Lung (tissue), 11 donors: ENCODE measurements at regions not wholly inside any gene's neighbourhood (a gene's known extent, or its start where the extent isn't known, plus 50 kb on each side); places are given as distances from the start of the nearest gene placed in this dataset.

ENCODE experiments used
- ATAC-seq: fragments of 200-7000 bp; cut with Tn5 transposase; one replicate; pipeline ENCODE4 v1.9.1; 2020; ENCODE audit warnings: moderate number of reproducible peaks; ENCODE audit not compliant: insufficient read depth, low FRiP score
- DNase-seq, 3 donors: peaks; one replicate each; pipeline ENCODE4 v3.0.0-alpha.2; 2013 to 2017
- H3K27ac ChIP-seq, 2 donors: one replicate each; pipeline ENCODE4 v1.5.1; 2013; ENCODE audit warnings: mild to moderate bottlenecking in 2 of 2, moderate library complexity in 2 of 2, control low read depth in 1 of 2, inconsistent platforms in 1 of 2, low read depth in 1 of 2, low read length in 1 of 2
- H3K27me3 ChIP-seq, 3 donors: one replicate each; pipeline ENCODE4 v1.5.1; 2013; ENCODE audit warnings: low read length in 2 of 3; ENCODE audit not compliant: control insufficient read depth in 3 of 3, insufficient read depth in 3 of 3
- H3K36me3 ChIP-seq, 4 donors: one replicate each; pipeline ENCODE4 v1.5.1; 2013; ENCODE audit warnings: low read length in 4 of 4, mild to moderate bottlenecking in 1 of 4, moderate library complexity in 1 of 4; ENCODE audit not compliant: control insufficient read depth in 4 of 4, insufficient read depth in 4 of 4
- H3K4me1 ChIP-seq, 5 donors: one replicate each; pipeline ENCODE4 v1.5.1; 2013; ENCODE audit warnings: low read length in 5 of 5, mild to moderate bottlenecking in 2 of 5, moderate library complexity in 1 of 5; ENCODE audit not compliant: control insufficient read depth in 5 of 5, insufficient read depth in 5 of 5
- H3K4me3 ChIP-seq: one replicate; pipeline ENCODE4 v1.5.1; 2013; ENCODE audit warnings: mild to moderate bottlenecking, control low read depth, moderate library complexity
- H3K9ac ChIP-seq, 2 donors: one replicate each; pipeline ENCODE4 v1.5.1; 2013; ENCODE audit warnings: low read length in 2 of 2, control low read depth in 1 of 2; ENCODE audit not compliant: insufficient read depth in 1 of 2
- H3K9me3 ChIP-seq, 4 donors: one replicate each; pipeline ENCODE4 v1.5.1; 2013; ENCODE audit warnings: low read length in 3 of 4, mild to moderate bottlenecking in 1 of 4, moderate library complexity in 1 of 4; ENCODE audit not compliant: control insufficient read depth in 4 of 4, insufficient read depth in 3 of 4
- CTCF ChIP-seq: IDR thresholded peaks from 2 replicates; pipeline ENCODE4 v1.5.1; 2012; ENCODE audit warnings: mild to moderate bottlenecking; ENCODE audit errors: control extremely low read depth, extremely low read depth
- WGBS, 2 donors: extraction: QIAGEN DNeasy Blood & Tissue Kit; methylation state at CpG; one replicate each; pipeline ENCODE4 v1.1.7; 2013; 5-methylcytosine and 5-hydroxymethylcytosine counted together
- donor health status: control.
- donor health status: control.
- donor health status: Bipolar disorder and iron deficiency.
- donor health status: healthy.
- donor health status: DM: yes; HTN: yes; CAD: no.

GRCh38 chr13:106151056-106151699 is 384.3 kb downstream of the EFNB2 start:
- peak; percentile 37 for ATAC-seq

GRCh38 chr13:106145997-106146864 is 389.2 kb downstream of the EFNB2 start:
- Histone ChIP-seq H3K4me1 (peaks cover 0 to 14% (median 5%) of the 10 kb centered on the region in 5 donors), H3K27me3 (no peaks in the 10 kb centered on the region), H3K9ac (no peak overlapping the region), H3K36me3 (no peaks in the 10 kb centered on the region), H3K4me3 (no peak overlapping the region), H3K27ac (no peak overlapping the region), H3K9me3 (no peaks in the 10 kb centered on the region)
- DNase-seq (no peak), ATAC-seq (peak; percentile 39)
- TF ChIP-seq CTCF = no peak
- 76 to 80% methylated on average over 2 of the region's 2 CpGs for WGBS, 2 donors

More at GRCh38 chr13:106151056-106151699, 384.3 kb downstream of the EFNB2 start:
- TF ChIP-seq CTCF = no peak
- Histone ChIP-seq H3K9me3 (no peaks in the 10 kb centered on the region), H3K4me1 (peaks cover 0 to 5% (median 0%) of the 10 kb centered on the region in 5 donors), H3K36me3 (no peaks in the 10 kb centered on the region), H3K4me3 (no peak overlapping the region), H3K27ac (no peak overlapping the region), H3K9ac (no peak overlapping the region), H3K27me3 (no peaks in the 10 kb centered on the region)
- WGBS, 2 donors = 49 to 65% methylated on average over 3 of the region's 3 CpGs
- DNase-seq = no peak

DNA sequence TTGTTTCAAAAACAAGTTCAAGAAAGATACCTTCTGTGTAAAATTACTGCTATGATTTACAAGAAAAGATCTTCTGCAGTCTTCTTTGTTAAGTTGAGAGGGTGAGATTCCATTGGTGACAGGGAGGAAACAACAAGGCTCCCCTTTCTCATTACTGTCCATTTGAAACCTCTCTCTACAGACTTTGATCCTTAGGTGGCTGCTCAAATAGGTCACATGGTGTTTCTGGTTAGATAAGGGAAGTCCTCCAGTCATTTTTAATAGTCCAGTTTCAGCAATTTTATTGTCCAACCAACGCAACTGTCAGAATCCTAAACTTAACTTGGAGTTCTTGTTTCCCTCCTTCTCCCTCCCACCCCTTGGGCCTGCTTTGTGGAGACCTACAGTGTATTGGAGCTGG is 390.4 kb downstream of the EFNB2 start:
- 89 to 93% methylated on average over 1 of the region's 1 CpG for WGBS, 2 donors
- TF ChIP-seq CTCF = no peak
- H3K27me3 ChIP-seq = no peaks in the 10 kb centered on the region
- no peak overlapping the region for H3K9ac ChIP-seq
- no peaks in the 10 kb centered on the region for H3K9me3 ChIP-seq
- DNase-seq (no peak), ATAC-seq (no peak)
- H3K27ac ChIP-seq = no peak overlapping the region
- H3K4me3 ChIP-seq = no peak overlapping the region
- no peaks in the 10 kb centered on the region for H3K36me3 ChIP-seq
- peaks cover 0 to 14% (median 5%) of the 10 kb centered on the region in 5 donors for H3K4me1 ChIP-seq
